Gastroesophageal sphincter (tissue), 3 donors: ENCODE measurements at regions not wholly inside any gene's neighbourhood (a gene's known extent, or its start where the extent isn't known, plus 50 kb on each side); places are given as distances from the start of the nearest gene placed in this dataset.

ENCODE experiments used
- CTCF ChIP-seq, 4 experiments: fragments of 200-600 bp in 2 of 4; fragments of 450-650 bp in 2 of 4; sonication (generic) in 1 of 4; IDR thresholded peaks; one replicate each; pipeline ENCODE4 v1.5.1; 2017 to 2019; ENCODE audit warnings: antibody characterized with exemption in 4 of 4, mild to moderate bottlenecking in 2 of 4, moderate library complexity in 2 of 4
- POLR2AphosphoS5 ChIP-seq: sonication (generic); formaldehyde crosslinking; IDR thresholded peaks from one replicate; pipeline ENCODE4 v1.6.1; 2017; ENCODE audit warnings: antibody characterized with exemption

- no peak for TF ChIP-seq POLR2AphosphoS5
- no peak for TF ChIP-seq CTCF (IDR thresholded peaks at IDR 0.05)
These were observed 192.8 kb upstream of the APCDD1 start for GRCh38 chr18:10261344-10262276.
